GM12873 (cell line): ENCODE measurements at regions not wholly inside any gene's neighbourhood (a gene's known extent, or its start where the extent isn't known, plus 50 kb on each side); places are given as distances from the start of the nearest gene placed in this dataset.

Source experiments
- TF ChIP-seq, protein P1 (sequence below): IDR thresholded peaks from 2 replicates; pipeline ENCODE4 v1.5.1; 2012; ENCODE audit warnings: low read depth, mild to moderate bottlenecking, moderate library complexity, low read length, control low read depth; ENCODE audit not compliant: insufficient read depth; ENCODE audit errors: missing control alignments

- TF ChIP-seq, protein P1, sequence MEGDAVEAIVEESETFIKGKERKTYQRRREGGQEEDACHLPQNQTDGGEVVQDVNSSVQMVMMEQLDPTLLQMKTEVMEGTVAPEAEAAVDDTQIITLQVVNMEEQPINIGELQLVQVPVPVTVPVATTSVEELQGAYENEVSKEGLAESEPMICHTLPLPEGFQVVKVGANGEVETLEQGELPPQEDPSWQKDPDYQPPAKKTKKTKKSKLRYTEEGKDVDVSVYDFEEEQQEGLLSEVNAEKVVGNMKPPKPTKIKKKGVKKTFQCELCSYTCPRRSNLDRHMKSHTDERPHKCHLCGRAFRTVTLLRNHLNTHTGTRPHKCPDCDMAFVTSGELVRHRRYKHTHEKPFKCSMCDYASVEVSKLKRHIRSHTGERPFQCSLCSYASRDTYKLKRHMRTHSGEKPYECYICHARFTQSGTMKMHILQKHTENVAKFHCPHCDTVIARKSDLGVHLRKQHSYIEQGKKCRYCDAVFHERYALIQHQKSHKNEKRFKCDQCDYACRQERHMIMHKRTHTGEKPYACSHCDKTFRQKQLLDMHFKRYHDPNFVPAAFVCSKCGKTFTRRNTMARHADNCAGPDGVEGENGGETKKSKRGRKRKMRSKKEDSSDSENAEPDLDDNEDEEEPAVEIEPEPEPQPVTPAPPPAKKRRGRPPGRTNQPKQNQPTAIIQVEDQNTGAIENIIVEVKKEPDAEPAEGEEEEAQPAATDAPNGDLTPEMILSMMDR: no peak
These were observed 780.5 kb downstream of the MRPL39 start for GRCh38 chr21:24826822-24827221.

DNA sequence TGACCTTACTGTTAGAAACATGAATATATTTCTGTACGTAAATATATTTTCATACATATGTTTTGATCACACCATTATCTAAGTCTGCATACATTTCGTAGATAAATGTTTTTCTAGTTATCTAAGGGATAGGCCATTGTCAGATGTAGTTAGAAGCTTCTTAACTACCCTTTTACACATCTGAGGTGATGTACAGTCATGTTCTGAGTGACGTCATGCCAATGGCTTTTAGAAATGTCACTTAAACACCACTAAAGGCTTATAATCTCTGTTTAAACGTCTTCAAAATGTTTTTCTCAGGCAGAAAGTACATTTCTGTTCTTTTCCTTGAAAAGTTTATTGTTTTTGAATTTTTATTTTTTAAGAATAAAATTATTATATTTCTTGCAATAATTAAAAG lies 781.9 kb downstream of the MRPL39 start:
- TF ChIP-seq, protein P1: no peak

DNA sequence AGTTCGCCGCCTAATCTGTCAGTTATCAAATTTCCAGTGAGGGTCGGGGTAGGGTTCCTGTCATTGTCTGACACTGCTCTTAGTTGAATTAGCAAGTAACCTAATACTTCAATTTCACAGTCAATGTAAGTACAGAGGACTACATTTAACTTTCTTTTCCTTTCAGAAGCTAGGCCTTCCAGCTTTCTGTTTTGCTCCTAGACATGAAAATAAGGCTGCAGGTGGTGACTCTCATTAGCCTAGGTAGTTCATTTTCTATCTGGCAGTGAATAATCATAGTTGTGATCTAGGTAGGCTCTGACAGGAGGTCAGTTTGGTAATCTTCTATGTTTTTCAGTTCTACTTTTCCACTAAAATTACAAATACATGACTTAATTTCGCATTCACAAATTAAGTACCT lies 783.1 kb downstream of the MRPL39 start:
- TF ChIP-seq, protein P1: no peak

GRCh38 chr21:24823247-24823646 lies 784.0 kb downstream of the MRPL39 start:
- TF ChIP-seq, protein P1: no peak

GRCh38 chr21:24785033-24785432 lies 822.2 kb downstream of the MRPL39 start:
- TF ChIP-seq, protein P1: no peak

DNA sequence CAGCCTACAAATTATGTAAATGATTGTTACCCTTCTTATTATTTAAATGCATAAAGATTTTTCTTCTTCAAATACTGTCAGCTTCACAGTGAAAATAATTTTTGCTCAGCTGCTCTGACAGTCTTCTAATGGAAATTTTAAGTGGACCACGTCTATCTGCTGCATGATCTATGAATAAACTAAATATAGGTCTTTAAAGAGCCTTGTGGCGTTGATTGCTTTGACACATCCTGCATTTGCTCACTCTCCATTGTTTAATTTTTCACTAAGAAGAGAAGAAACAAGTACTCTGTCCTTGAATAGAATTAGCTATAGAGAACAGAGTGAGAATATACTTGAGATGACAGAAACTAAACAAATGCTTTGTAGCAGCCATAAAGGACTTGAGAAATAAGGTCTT lies 826.1 kb downstream of the MRPL39 start:
- TF ChIP-seq, protein P1: no peak

GRCh38 chr21:24759348-24760075 lies 847.8 kb downstream of the MRPL39 start:
- TF ChIP-seq, protein P1: no peak

- TF ChIP-seq, protein P1: no peak
These were observed 869.2 kb downstream of the MRPL39 start for GRCh38 chr21:24738063-24738462.
